GM18499 (cell line): ENCODE measurements at regions not wholly inside any gene's neighbourhood (a gene's known extent, or its start where the extent isn't known, plus 50 kb on each side); places are given as distances from the start of the nearest gene placed in this dataset.

Experiments used
- ATAC-seq: cut with Tn5 transposase; IDR thresholded peaks from one replicate; pipeline ENCODE4 v1.9.1; 2021; ENCODE audit warnings: moderate number of reproducible peaks; ENCODE audit not compliant: insufficient read depth, unreplicated experiment

DNA sequence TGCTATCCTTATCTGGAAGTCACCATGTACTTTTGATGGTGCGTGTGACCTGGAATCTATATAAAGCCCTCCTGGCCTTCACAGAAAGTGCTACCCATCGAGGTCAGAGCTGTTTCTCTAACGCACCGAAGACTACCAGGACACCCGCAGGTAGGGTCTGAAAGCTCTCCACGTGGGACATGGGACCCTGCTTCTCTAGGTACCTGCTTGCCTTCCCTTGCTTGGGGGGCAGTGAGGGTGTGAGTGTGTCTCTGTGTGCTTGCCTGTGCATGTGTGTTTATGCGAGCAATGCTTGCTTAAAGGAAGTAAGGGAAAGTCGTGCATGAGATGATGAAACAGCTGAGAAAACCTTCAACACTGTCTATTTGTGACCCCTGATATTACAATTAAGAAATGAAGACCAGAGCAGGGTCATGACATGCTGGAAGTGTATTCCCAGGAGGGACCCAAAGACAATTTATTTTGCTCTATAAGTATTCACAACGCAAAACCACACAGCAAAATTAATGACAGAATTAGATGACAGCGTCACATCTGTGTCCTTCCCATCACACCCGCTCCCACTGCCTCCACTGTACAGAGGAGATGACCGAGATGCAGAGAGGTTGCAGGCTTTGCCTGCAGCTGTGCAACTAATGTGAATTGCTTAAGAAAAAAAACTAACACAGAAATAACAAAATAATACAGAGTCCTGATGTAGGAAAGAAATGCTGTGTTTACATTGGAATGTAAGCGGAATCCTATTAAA lies 76.4 kb upstream of the HELT start:
- no peak for ATAC-seq

DNA sequence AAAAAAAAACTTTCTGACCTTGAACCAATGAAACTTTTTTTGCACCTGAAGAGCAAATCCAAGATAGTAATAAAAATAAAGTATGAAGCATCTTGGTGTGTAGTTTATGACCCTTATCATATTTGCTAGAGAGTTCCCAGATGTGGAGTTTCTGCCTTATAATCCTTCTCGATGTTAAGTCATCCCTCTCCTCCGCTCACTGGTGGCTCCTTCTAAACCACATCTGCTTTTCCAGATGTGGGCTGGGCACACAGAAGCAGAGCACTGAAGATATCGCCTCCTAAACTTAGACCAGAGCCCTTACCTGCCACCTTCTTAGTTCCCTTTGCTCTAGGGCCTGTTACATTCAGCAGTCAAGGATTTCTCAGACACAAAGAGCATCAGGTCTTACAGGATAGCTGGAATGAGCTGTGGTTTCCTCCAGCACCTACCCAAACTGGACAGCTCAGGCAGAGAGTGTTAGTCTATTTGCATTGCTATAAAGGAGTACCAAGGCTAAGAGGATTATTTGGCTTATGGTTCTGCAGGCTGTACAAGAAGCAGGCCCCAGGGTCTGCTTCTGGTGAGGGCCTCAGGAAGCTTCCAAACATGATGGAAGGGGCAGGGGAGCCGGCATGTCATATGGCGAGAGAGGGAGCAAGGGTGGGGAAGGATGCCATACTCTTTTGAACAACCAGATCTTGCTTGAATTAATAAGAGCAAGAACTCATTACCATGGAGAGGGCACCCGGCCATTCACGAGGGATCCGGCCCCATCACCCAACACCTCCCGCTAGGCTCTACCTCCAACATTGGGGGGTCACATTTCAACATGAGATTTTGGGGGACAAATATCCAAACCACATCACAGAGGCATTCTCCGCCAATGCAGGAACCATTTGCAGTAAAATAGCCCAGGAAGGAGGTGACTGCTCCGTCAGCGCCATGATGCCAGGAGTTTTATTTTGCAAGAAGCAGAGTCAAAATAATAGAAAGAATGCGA lies 75.6 kb upstream of the HELT start:
- no peak for ATAC-seq

DNA sequence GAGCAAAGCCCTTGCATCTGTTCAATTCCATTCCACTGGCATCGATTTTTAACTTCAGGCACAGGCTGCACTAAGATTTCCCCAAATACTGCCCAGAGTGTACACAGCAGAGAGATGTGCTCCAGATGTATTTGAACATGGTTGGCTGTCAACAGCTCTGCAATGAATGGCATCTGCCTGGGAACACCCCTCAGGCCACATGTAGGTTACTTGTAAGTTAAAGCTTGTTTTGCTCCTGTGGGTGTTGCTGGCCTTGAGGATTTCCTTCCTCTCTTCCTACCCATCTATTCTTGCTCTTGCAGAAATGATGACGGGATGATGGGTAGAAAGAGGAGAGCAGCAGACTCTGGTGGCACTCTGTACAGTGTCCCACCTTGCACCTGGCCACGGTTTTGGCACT lies 69.3 kb upstream of the HELT start:
- ATAC-seq, result no peak

DNA sequence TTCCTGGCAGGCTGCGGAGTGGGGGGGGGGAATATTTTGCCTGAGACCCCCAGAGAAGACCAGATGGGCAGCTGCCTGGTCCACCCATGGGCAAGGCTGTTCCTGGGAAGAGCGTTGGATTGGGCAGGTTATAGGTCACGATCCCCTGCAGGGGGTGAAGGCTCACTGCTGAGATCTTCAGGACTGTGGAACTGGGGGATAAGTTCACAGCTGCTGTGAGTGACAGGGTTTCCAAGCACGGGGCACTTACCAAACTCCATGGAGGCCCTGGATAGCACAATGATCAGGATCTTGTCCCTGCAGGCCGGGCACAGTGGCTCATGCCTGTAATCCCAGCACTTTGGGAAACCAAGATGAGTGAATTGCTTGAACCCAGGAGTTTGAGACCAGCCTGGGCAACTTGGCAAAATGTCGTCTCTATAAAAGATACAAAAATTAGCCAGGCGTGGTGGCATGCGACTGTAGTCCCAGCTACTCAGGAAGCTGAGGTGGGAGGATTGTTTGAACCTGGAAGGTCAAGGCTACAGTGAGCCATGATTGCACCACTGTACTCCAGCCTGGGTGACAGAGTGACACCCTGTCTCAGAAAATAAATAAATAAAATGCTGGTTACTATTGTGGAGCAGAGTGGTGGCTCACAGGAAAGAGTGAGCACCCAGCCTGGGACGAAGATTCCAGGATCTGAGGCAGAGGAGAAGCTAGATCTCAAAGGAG lies 68.0 kb upstream of the HELT start:
- no peak for ATAC-seq

DNA sequence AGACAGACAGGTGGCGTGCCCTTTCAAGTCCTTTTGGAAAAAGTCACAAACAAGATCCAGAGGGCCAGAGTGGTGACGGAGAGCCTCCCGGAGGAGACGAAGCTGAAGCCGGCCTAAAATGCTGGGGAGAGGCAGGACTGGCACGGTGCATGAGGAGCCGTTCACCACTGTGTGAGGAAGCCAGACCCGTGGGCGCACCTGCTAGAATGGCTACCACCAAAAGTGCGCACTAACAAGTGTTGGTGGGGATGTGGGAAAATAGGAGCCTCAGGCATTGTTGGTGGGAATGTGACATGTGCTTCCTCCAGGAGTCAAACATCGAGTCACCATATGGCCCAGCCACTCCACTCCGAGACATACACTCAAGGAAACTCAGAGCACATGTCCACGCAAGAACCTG lies 67.4 kb upstream of the HELT start:
- ATAC-seq, result no peak

DNA sequence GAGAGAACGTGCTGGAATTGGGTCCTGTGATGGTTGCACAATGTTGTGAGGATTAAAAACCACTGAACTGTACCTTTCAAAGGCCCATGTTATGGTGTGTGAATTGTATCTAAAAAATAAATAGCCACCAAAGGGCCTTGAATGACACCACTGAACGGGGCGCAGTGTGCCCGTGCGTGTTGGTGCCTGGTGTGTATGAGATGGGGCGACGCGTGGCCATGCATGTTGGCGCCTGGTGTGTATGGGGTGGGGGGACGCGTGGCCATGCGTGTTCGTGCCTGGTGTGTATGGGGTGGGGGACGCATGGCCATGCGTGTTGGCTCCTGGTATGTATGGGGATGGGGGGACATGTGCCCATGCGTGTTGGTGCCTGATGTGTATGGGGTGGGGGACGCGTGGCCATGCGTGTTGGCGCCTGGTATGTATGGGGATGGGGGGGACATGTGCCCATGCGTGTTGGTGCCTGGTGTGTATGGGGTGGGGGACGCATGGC lies 66.6 kb upstream of the HELT start:
- ATAC-seq, result no peak

DNA sequence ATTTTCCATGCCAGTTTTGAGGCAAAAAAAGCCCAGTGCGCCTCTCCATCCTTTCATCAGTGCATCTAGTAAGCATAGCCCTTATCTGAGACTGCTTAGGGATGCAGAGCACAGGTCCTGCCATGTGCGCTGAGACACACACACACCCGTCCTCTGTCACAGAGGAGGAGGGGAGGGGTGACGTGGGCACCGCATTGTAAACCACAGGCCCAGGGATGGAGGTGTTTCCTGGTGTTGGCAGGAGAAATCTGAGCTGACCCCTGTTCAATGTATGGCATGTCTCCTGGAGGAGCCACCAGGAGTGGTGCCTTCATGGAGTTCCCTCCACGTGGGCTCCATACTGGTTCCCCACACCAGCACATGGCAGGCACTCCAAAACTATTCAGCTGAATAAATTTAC lies 65.8 kb upstream of the HELT start:
- ATAC-seq, result no peak

DNA sequence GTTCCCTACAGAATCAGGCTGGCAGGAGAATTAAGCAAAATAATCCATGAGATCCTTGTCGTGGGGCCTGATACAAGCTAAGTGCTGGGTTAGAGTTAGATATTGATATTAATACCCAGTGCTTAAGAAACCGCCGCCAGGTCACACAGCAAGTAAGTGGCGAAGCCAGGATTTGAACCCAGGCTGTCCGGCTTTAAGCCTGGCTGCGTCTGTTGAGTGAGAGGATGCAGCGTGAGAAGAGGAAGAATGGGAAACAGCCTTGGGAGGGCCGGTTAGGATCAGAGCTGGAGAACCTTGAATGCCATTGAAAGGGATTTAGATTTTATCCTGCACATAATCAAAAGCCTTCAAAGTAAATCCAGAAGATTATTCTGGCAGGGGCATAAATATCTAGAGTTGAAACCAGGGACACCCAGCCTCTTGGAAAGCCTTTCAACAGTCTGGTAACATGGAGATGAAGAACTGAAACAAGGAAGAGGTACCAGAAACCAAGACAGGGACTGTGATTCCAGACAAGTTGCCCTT lies 64.8 kb upstream of the HELT start:
- ATAC-seq, result no peak

DNA sequence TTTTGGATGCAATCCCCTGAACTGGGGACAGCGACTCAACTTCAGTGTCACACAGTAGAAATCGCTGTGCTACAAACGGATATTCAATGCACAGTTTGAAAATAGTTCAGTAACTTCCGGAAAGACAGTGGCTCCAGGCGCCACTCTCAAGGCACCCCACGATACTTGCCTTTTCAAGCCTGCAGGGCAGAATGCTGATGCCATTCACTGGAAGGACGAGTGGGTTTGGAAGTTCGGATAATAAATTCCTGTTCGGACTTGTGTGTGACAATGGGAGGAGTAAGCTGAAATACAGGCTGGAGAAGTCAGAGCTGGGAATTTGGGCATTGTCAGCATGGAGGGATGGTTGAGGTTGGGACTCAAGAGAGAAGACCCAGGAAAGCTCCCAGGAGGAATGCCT lies 64.3 kb upstream of the HELT start:
- ATAC-seq, result no peak

DNA sequence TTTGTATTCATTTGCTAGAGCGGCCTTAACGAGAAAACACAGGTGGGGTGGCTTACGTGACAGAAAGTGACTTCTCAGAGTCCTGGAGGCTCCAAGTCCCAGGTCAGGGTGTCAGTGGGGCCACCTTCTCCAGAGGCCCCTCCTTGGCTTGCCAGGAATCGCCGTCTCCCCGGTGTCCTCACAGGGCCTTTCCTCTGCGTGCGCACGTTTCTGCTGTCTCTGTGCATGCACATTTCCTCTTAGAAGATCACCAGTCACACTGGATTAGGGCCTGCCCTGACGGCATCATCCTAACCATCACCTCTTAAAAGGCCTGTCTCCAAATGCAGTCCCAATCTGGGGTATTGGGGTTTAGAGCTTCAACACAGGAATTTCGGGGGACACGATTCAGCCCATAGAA lies 63.8 kb upstream of the HELT start:
- no peak for ATAC-seq

DNA sequence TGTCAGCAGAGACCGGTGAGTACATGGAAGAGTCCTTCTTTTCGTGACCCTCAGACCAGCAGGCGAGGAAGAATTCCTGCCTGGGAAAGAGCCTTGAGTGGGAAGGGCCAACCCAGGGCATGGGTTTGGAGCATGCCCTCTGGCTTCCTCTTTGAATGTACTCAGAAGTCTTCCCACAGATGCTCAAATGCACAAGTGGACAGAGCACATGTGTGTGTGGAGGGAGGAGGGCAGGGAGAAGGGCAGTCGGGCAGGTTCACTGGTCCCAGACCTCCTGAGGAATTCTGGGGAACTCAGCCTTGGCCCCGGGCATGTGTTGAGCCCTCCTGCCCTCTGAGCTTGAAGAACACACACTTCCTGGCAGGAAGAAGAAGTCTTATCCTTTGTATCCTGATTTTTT lies 63.2 kb upstream of the HELT start:
- no peak for ATAC-seq

DNA sequence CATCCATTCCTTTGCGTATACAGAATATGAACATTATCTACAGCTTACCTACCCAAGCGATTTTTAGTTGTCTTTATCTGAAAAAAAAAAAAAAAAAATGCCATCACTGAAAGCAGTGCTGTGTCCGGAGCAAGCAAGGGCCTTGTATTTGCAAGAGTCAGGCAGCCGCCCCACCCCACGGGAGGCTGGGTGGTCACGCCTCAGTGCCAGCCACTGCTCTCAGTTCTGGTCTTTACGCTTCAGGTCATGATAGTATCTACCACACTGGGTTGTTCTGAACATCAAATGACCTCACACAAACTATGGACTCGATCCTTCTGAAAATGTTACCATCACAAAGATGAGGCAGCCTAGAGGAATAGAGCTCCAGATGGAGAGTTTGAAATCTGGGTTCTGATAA lies 62.7 kb upstream of the HELT start:
- peak; percentile 57 for ATAC-seq

DNA sequence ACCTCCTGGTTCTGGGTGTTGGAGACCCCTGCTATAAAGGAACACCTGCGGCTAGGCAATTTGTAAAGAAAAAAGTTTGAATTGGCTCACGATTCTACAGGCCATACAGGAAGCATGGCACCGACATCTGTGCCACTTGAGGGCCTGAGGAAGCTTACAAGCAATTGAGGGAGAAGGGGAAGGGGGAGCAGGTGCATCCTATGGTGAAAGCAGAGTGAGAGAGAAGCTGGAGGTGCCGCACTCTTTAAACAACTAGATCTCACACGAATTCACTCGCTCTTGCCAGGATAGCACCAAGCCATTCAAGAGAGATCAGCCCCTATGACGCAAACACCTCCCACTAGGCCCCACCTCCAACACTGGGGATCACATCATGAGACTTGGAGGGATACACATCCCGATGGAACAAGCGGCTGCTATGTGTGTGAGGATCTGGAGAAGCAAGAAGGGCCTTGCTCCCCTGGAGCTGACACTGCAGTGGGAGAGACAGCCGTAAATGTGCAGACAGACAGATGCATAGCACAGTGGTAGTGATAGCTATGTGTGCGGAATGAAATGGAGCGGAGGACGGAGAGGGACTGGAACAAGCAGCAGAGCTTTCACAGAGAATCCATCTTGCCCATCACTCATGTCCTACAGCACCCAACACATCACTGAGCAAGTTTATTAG lies 60.7 kb upstream of the HELT start:
- ATAC-seq, result no peak

DNA sequence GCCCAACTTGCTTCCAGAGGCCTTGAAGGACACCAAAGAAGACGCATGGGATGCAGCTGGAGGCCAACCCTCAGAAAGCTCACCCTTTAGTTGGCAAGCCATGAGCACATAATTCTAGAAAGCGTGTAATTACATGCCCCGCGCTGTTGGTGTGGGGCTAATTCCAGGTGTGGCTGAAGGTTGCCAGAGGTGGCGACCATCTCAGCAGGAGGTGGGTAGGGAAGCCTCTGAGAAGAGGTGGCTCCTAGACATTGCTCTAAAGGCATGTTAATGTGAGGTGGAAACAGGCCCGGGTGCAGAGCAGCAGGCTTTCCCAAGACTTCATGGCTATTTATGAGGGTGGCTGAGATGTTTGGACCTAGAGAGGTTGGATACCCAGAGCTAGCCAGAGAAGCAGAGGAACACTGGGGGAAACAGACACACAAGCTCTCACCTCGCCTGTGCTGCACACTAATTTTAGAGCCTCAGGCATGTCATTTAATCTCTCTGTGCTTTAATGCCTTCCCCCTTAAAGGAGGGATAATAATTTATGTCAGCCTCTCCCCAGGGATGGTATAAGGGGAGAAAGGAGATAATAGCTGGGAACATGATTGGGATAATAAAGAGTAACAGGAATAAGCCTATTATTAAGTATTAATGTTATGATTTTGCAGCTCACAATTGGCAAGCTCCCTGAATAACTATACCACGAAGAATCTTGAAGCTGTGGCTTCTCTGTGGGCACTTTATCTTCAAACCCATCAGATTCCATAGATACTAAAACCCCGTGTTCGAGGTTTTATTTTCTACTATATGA lies 60.0 kb upstream of the HELT start:
- ATAC-seq, result no peak

DNA sequence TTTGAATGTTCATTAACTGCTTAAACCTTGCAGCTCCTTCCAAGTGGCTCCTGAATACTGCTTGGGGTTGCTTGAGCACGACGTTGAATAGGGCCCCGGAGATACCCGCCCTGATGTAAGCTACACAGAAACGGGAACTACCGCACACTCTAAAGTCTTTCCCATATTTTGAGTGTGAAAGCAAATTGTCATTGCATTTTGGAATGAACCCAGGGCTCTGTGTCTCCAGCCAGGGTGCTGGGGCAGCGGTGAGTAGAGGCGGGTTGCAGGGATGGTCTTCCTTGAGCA lies 59.4 kb upstream of the HELT start:
- ATAC-seq, result no peak

DNA sequence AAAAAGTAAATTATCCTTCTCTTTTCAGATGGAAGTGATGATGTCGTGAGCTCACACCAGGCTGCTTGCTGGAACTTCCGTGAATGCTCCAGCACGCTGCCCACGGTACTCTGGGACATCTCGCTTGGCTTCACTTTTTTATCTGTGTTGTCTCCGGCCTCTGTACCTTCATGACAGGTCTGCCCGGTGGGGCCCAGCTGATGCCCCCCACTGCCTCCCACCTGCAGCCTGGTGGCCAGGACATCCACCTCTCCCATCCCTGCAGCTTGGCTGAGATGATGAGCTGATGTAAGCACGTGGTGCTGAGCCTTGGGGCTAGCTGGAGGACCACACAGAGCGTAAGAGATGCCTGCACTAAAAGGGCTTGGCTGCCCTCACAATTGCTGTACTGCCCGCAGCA lies 59.0 kb upstream of the HELT start:
- no peak for ATAC-seq

DNA sequence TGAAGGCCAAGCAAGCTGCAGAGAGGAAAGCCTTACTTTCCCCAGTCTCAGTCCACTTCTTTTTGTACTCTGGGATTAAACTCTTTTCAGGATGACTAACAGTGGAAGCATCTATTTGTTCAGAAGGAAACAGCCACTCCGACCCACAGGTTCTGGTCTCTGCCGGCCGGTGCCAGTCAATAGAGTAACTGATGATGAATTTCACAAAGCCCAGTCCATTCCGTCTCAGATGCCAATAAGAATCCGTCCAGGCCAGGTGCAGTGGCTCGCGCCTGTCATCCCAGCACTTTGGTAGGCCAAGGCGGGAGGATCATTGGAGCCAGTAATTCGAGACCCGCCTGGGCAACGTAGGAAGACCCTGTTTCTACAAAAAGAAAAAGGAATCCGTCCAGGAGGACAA lies 58.5 kb upstream of the HELT start:
- no peak for ATAC-seq

DNA sequence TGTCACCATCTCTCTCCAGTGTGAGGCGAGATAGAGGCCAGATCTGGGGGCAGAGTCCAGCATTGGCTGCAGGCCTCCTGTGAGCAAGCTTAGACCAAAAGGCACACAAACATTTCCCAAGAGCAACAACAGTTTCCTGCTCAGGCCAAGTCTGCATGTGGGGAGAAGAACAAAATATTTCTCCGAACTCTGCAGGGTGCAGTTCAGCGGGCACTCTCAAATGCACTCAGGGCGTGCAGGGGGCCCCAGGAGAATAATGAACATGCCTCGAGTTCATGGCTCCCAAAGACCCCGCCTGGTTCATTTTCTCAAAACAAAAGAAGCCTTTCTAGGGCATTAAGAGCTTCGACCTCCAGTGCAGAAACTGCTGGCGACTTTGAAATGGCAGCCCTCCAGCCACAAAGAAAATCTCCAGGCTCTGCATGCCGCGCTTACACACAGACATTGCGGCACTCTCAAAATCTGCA lies 57.8 kb upstream of the HELT start:
- no peak for ATAC-seq

DNA sequence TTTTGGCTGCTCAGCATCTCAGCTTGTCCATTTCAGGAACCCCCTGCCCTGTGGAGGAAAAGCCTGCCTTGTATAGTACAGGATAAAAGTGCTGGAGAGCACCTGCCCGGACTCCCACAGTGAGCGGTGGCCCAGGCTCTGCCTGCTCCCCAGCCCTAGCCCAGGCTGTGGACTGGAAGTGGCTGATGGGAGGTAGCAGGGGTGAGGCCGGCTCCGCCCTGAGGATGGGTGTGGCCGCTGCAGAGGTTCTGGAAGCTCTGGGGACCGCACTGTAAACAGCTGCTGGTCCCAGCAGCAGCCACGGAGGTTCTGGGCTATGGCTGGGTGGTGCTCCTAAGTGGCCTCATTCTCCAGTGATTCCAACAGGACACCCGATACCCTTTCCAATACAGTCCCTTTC lies 56.6 kb upstream of the HELT start:
- no peak for ATAC-seq
